Natural killer cell (primary cell): ENCODE measurements at regions not wholly inside any gene's neighbourhood (a gene's known extent, or its start where the extent isn't known, plus 50 kb on each side); places are given as distances from the start of the nearest gene placed in this dataset.

ENCODE experiments used
- ATAC-seq, 3 donors: fragments of 150-1000 bp in 2 of 3; fragments of 200-7000 bp in 1 of 3; cut with Tn5 transposase; 1 replicate in 1 of 3; 2 replicates in 2 of 3; pipeline ENCODE4 v1.10.0; 2021; ENCODE audit warnings: mild to moderate bottlenecking in 2 of 3, moderate library complexity in 2 of 3
- DNase-seq, 2 donors: peaks; one replicate each; pipeline versions ENCODE4 v3.0.0 to v3.0.0-alpha.2; 2013 to 2021; ENCODE audit warnings: mixed read lengths in 1 of 2
- H3K27ac ChIP-seq: one replicate; pipeline ENCODE4 v1.5.1; 2013; ENCODE audit warnings: mild to moderate bottlenecking, low read length
- H3K27me3 ChIP-seq: one replicate; pipeline ENCODE4 v1.6.1; 2013; ENCODE audit warnings: low read length; ENCODE audit not compliant: control insufficient read depth, insufficient read depth
- H3K36me3 ChIP-seq: one replicate; pipeline ENCODE4 v1.6.1; 2013; ENCODE audit warnings: low read length; ENCODE audit not compliant: control insufficient read depth, insufficient read depth
- H3K4me1 ChIP-seq: one replicate; pipeline ENCODE4 v1.6.1; 2013; ENCODE audit warnings: low read length; ENCODE audit not compliant: control insufficient read depth, insufficient read depth
- H3K4me3 ChIP-seq: one replicate; pipeline ENCODE4 v1.5.1; 2013; ENCODE audit warnings: low read length
- H3K9me3 ChIP-seq: one replicate; pipeline ENCODE4 v1.6.1; 2013; ENCODE audit warnings: low read length; ENCODE audit not compliant: control insufficient read depth, insufficient read depth
- H3K27ac Mint-ChIP-seq, 2 donors: one replicate each; pipeline ENCODE4 v1.8.0; 2022; ENCODE audit warnings: mild to moderate bottlenecking in 2 of 2, mixed read lengths in 2 of 2, moderate library complexity in 1 of 2
- H3K27me3 Mint-ChIP-seq, 2 donors: one replicate each; pipeline ENCODE4 v1.8.0; 2022; ENCODE audit warnings: low read depth in 2 of 2, mixed read lengths in 2 of 2
- H3K36me3 Mint-ChIP-seq: one replicate; pipeline ENCODE4 v1.8.0; 2022; ENCODE audit warnings: mixed read lengths
- H3K4me1 Mint-ChIP-seq, 2 donors: one replicate each; pipeline ENCODE4 v1.8.0; 2022; ENCODE audit warnings: mixed read lengths in 2 of 2
- H3K4me3 Mint-ChIP-seq: one replicate; pipeline ENCODE4 v1.8.0; 2022; ENCODE audit warnings: mild to moderate bottlenecking, moderate library complexity, mixed read lengths
- H3K9me3 Mint-ChIP-seq, 2 donors: one replicate each; pipeline ENCODE4 v1.8.0; 2022; ENCODE audit warnings: mixed read lengths in 2 of 2
- CTCF ChIP-seq: fragments of 200-600 bp; IDR thresholded peaks from one replicate; pipeline ENCODE4 v1.8.0; 2022; ENCODE audit warnings: antibody characterized with exemption
- WGBS: methylation state at CpG from one replicate; pipeline ENCODE4 v1.1.7; 2013; ENCODE audit warnings: missing lambda C conversion rate; ENCODE audit not compliant: insufficient coverage; 5-methylcytosine and 5-hydroxymethylcytosine counted together
- intact Hi-C: fragments of 100-400 bp; cut with micrococcal nuclease; formaldehyde crosslinking; loops from one replicate; pipeline ENCODE4 v1.14.2; 2022

DNA sequence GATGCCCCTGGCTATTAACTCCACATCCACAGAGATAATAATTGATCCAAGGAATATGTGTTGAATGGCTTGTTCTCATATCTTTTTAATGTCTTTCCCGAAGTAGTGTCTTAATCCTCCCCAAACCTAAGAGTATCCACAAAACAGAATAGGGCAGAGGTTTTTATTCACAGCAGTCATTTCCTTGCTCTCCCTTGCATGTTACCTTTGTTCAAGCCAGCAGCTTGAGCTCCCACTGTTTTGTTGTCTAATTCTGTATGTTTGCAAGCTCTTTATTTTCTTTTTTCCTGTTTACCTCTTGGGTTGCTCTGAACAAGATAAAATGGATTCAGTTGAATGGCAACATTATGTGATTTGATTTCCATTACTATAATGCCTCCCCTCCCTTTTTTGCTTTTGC lies 308.6 kb upstream of the ZP4 start:
- intact Hi-C loops = no loop called here
- peaks cover 9 to 12% of the 10 kb centered on the region in 2 donors for H3K9me3 Mint-ChIP-seq
- Histone ChIP-seq H3K27me3 (no peaks in the 10 kb centered on the region), H3K4me1 (no peaks in the 10 kb centered on the region), H3K27ac (no peak overlapping the region), H3K4me3 (no peak overlapping the region), H3K9me3 (peaks cover 2% of the 10 kb centered on the region), H3K36me3 (no peaks in the 10 kb centered on the region)
- H3K4me3 Mint-ChIP-seq = no peak overlapping the region
- DNase-seq = no peak
- no peaks in the 10 kb centered on the region for H3K27me3 Mint-ChIP-seq
- WGBS = 73% methylated on average over 1 of the region's 1 CpG
- no peaks in the 10 kb centered on the region for H3K36me3 Mint-ChIP-seq
- no peaks in the 10 kb centered on the region for H3K4me1 Mint-ChIP-seq
- no peak for TF ChIP-seq CTCF
- no peak overlapping the region for H3K27ac Mint-ChIP-seq
- no peak for ATAC-seq

DNA sequence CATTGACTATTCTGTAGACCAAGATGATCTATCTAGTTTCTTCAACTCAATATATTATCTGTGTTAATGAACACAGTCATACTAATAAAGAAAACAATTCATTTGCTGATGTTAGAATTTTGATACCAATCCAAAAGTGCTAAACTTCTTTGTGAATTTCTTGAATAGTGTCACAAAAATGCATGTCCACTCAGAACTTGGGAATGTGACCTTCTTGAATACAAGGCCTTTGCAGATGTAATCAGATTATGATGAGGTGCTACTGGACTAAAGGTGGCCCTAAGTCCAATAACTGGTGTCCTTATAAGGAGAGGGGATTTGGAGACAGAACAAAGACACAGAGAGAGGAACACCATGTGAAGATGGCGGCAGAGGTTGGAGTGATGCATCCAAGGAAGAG lies 305.8 kb upstream of the ZP4 start:
- H3K4me1 ChIP-seq = no peaks in the 10 kb centered on the region
- WGBS = 96% methylated on average over 1 of the region's 1 CpG
- intact Hi-C loops = no loop called here

DNA sequence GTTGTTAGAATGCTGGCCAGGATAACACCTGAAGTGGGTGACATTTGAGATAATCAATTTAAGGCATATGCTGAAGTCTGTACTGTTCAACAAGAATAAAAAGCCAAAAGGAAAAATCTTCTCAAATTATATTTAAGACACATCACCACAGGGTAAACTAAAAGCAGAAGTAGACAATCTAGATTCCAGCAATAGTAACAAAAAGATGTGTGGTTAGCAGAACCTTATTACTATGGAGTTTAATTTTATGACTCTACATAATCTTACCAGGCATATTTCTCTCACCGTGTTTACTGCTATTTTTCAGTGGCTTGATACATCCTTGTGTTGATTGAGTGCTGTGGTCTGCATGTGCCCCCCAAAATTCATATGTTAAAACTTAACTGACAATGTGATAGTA lies 300.4 kb upstream of the ZP4 start:
- Mint-ChIP-seq H3K4me3 (no peak overlapping the region), H3K4me1 (no peaks in the 10 kb centered on the region), H3K9me3 (peaks cover 8 to 18% of the 10 kb centered on the region in 2 donors), H3K36me3 (no peaks in the 10 kb centered on the region), H3K27ac (no peak overlapping the region), H3K27me3 (no peaks in the 10 kb centered on the region)
- Histone ChIP-seq H3K9me3 (no peaks in the 10 kb centered on the region), H3K27ac (no peak overlapping the region), H3K36me3 (no peaks in the 10 kb centered on the region), H3K4me3 (no peak overlapping the region), H3K4me1 (no peaks in the 10 kb centered on the region), H3K27me3 (no peaks in the 10 kb centered on the region)
- TF ChIP-seq CTCF = no peak
- intact Hi-C loops = no loop called here
- WGBS = no CpG with 5 or more reads among the region's 1 CpG
- ATAC-seq (no peak), DNase-seq (no peak)

More for the DNA sequence above, 305.8 kb upstream of the ZP4 start:
- Mint-ChIP-seq H3K36me3 (no peaks in the 10 kb centered on the region), H3K27me3 (no peaks in the 10 kb centered on the region), H3K4me3 (no peak overlapping the region), H3K9me3 (peaks cover 10 to 13% of the 10 kb centered on the region in 2 donors), H3K27ac (no peak overlapping the region), H3K4me1 (no peaks in the 10 kb centered on the region)
- no peak for TF ChIP-seq CTCF
- no peaks in the 10 kb centered on the region for H3K9me3 ChIP-seq
- ATAC-seq = no peak
- H3K27me3 ChIP-seq = no peaks in the 10 kb centered on the region
- H3K4me3 ChIP-seq = no peak overlapping the region
- DNase-seq = no peak
- H3K27ac ChIP-seq = no peak overlapping the region
- H3K36me3 ChIP-seq = no peaks in the 10 kb centered on the region

DNA sequence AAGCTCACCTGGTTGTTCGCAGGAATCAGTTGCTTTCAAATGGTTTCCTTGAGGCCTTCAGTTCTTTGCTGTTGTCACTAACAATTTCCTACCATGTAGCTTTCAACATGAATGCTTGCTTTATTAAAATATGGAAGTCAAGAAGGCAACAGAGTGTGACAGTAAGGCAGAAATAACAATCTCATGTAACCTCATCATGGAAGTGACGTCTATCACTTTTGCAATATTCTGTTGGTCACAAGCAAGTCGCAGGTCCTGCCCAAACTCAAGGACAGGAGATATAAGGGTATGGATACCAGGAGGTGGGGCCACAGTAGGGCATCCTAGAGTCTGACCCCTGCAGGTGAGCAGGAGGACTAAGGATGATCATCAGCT lies 296.8 kb upstream of the ZP4 start:
- H3K4me3 Mint-ChIP-seq = no peak overlapping the region
- H3K36me3 ChIP-seq = no peaks in the 10 kb centered on the region
- H3K9me3 Mint-ChIP-seq = peaks cover 3 to 24% of the 10 kb centered on the region in 2 donors
- H3K4me1 ChIP-seq = no peaks in the 10 kb centered on the region
- no peaks in the 10 kb centered on the region for H3K27me3 ChIP-seq
- intact Hi-C loops = no loop called here
- no peak for TF ChIP-seq CTCF
- no peak overlapping the region for H3K27ac ChIP-seq
- no peaks in the 10 kb centered on the region for H3K4me1 Mint-ChIP-seq
- H3K9me3 ChIP-seq = no peaks in the 10 kb centered on the region
- no peaks in the 10 kb centered on the region for H3K27me3 Mint-ChIP-seq
- no peak overlapping the region for H3K4me3 ChIP-seq
- 80% methylated on average over 3 of the region's 3 CpGs for WGBS
- no peaks in the 10 kb centered on the region for H3K36me3 Mint-ChIP-seq
- ATAC-seq (no peak), DNase-seq (no peak)
- H3K27ac Mint-ChIP-seq = no peak overlapping the region
